ENCODE measurements at regions not wholly inside any gene's neighbourhood (a gene's known extent, or its start where the extent isn't known, plus 50 kb on each side); places are given as distances from the start of the nearest gene placed in this dataset.
"Not testable (repeated sequence)": the region's sequence is repeated elsewhere in the genome, so short reads cannot be mapped to it uniquely, and the experiment has no call there.

DNA sequence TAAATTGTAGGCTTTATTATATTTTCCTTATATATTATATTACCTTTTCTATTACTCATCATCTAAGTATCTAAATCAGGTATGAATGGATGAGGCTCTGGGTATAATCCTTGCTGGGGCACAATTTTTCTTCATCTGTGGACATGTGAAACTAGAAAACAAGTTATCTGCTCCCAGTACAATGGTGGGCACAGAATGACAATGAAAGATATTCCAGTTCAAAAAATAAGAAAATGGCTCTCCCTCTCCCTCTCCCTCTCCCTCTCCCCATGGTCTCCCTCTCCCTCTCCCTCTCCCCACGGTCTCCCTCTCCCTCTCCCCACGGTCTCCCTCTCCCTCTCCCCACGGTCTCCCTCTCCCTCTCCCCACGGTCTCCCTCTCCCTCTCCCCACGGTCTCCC is 76.2 kb upstream of the EHBP1 start:
- H3K27ac ChIP-seq (ENCODE audit: low read length); H3K36me3 ChIP-seq (ENCODE audit: control insufficient read depth, insufficient read depth, low read length); H3K9me3 ChIP-seq (replicated peaks; ENCODE audit: control insufficient read depth, low read depth, low read length); DNase-seq; H3K4me1 ChIP-seq (ENCODE audit: control insufficient read depth, insufficient read depth, low read length); H3K4me3 ChIP-seq (ENCODE audit: low read length); H3K27me3 ChIP-seq (ENCODE audit: control insufficient read depth, insufficient read depth, low read length): not testable (repeated sequence)
- no CpG with 5 or more reads among the region's 5 CpGs for WGBS (ENCODE audit: insufficient coverage)

DNA sequence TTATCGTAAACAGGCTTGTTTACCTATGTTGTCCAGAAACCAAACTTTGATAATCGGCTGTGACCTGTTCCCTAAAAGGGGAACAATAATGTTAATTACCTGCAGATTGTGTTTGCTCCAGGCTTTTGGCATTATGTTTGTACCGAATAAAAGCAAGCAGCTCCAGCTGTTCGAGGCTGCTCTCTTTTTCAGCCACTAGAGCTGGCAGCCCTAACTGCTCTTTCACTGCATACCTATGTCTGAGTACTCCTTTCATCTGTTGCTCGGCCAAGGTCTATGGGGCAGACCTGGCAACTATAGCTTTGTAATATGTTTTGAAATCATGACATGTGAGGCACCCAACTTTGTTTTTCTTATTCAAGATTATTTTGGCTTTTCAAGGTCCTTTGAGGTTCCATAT is 77.8 kb upstream of the EHBP1 start:
- Histone ChIP-seq H3K4me3 (ENCODE audit: low read length) (no peak overlapping the region), H3K36me3 (ENCODE audit: control insufficient read depth, insufficient read depth, low read length) (no peaks in the 10 kb centered on the region), H3K9me3 (replicated peaks; ENCODE audit: control insufficient read depth, low read depth, low read length) (peaks cover under 1% of the 10 kb centered on the region), H3K4me1 (ENCODE audit: control insufficient read depth, insufficient read depth, low read length) (no peaks in the 10 kb centered on the region), H3K27ac (ENCODE audit: low read length) (no peak overlapping the region), H3K27me3 (ENCODE audit: control insufficient read depth, insufficient read depth, low read length) (no peaks in the 10 kb centered on the region)
- no peak for DNase-seq
- WGBS (ENCODE audit: insufficient coverage), result 60% methylated on average over 4 of the region's 5 CpGs

DNA sequence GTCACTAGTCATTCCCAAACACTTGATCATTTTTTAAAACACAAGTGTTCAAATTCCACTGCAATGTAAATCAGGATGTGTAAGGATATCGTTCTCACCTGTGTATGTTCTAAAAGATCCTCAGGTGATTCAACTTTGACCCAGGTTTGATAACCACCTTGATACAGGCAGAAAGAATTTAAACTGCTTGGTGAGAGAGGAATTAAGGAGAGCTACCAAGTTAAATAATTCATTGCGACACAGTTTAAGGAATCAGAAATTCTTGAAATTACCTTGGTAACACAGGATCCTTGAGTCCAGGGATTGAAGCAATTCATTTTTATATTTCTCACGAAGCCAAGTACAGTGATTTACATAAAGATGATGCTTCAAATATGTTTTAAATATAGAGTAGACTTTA is 80.7 kb upstream of the EHBP1 start:
- H3K36me3 ChIP-seq (ENCODE audit: control insufficient read depth, insufficient read depth, low read length), result no peaks in the 10 kb centered on the region
- H3K27ac ChIP-seq (ENCODE audit: low read length), result no peak overlapping the region
- no peak overlapping the region for H3K4me3 ChIP-seq (ENCODE audit: low read length)
- H3K27me3 ChIP-seq (ENCODE audit: control insufficient read depth, insufficient read depth, low read length), result no peaks in the 10 kb centered on the region
- H3K4me1 ChIP-seq (ENCODE audit: control insufficient read depth, insufficient read depth, low read length), result no peaks in the 10 kb centered on the region
- WGBS (ENCODE audit: insufficient coverage), result no CpG with 5 or more reads among the region's 3 CpGs
- DNase-seq, result no peak
- no peaks in the 10 kb centered on the region for H3K9me3 ChIP-seq (replicated peaks; ENCODE audit: control insufficient read depth, low read depth, low read length)

DNA sequence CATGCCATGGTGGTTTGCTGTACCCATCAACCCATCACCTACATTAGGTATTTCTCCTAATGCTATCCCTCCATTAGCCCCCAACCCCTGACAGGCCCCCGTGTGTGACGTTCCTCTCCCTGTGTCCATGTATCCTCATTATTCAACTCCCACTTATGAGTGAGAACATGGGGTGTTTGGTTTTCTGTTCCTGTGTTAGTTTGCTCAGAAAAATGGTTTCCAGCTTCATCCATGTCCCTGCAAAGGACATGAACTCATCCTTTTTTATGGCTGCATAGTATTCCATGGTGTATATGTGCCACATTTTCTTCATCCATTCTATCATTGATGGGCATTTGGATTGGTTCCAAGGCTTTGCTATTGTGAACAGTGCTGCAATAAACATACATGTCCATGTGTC is 89.0 kb upstream of the EHBP1 start:
- not testable (repeated sequence) for H3K36me3 ChIP-seq (ENCODE audit: control insufficient read depth, insufficient read depth, low read length); DNase-seq; H3K27me3 ChIP-seq (ENCODE audit: control insufficient read depth, insufficient read depth, low read length); H3K4me3 ChIP-seq (ENCODE audit: low read length); H3K4me1 ChIP-seq (ENCODE audit: control insufficient read depth, insufficient read depth, low read length); H3K9me3 ChIP-seq (replicated peaks; ENCODE audit: control insufficient read depth, low read depth, low read length); H3K27ac ChIP-seq (ENCODE audit: low read length)
- no CpG with 5 or more reads among the region's 2 CpGs for WGBS (ENCODE audit: insufficient coverage)

DNA sequence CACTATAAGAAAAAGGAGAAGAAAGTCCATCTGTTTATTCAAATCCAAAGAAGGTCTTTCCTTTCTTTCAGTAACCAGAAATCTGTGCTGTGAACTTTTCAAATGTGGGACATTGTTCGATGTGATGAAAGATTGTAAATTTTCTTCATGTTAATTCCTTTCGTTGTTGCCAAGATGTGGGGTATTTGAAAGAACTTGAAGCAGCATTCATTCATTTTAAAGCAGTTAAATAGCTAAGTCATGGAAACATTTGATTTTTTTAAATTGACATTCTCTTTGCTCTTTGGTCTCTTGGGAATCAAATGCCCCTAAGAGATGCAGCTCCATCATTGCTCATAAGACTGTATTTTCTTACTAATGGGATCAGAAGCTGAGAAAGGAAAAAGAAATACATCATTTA is 93.7 kb upstream of the EHBP1 start:
- peak; percentile 12 for DNase-seq

DNA sequence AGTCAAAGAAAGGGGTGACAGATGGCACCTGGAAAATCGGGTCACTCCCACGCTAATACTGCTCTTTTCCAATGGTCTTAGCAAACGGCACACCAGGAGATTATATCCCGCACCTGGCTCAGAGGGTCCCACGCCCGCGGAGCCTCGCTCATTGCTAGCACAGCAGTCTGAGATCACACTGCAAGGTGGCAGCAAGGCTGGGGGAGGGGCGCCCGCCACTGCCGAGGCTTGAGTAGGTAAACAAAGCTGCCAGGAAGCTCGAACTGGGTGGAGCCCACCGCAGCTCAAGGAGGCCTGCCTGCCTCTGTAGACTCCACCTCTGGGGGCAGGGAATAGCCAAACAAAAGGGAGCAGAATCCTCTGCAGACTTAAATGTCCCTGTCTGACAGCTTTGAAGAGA is 99.5 kb upstream of the TMEM17 start:
- 100% methylated on average over 2 of the region's 13 CpGs for WGBS (ENCODE audit: insufficient coverage)
- not testable (repeated sequence) for H3K27me3 ChIP-seq (ENCODE audit: control insufficient read depth, insufficient read depth, low read length); H3K4me1 ChIP-seq (ENCODE audit: control insufficient read depth, insufficient read depth, low read length); H3K9me3 ChIP-seq (replicated peaks; ENCODE audit: control insufficient read depth, low read depth, low read length); H3K36me3 ChIP-seq (ENCODE audit: control insufficient read depth, insufficient read depth, low read length); DNase-seq; H3K27ac ChIP-seq (ENCODE audit: low read length); H3K4me3 ChIP-seq (ENCODE audit: low read length)

More for the DNA sequence above, 93.7 kb upstream of the EHBP1 start:
- WGBS (ENCODE audit: insufficient coverage), result no CpG with 5 or more reads among the region's 2 CpGs
- no peak overlapping the region for H3K27ac ChIP-seq (ENCODE audit: low read length)
- no peak overlapping the region for H3K4me3 ChIP-seq (ENCODE audit: low read length)
- H3K9me3 ChIP-seq (replicated peaks; ENCODE audit: control insufficient read depth, low read depth, low read length), result no peaks in the 10 kb centered on the region
- no peaks in the 10 kb centered on the region for H3K27me3 ChIP-seq (ENCODE audit: control insufficient read depth, insufficient read depth, low read length)
- no peaks in the 10 kb centered on the region for H3K36me3 ChIP-seq (ENCODE audit: control insufficient read depth, insufficient read depth, low read length)
- no peaks in the 10 kb centered on the region for H3K4me1 ChIP-seq (ENCODE audit: control insufficient read depth, insufficient read depth, low read length)

DNA sequence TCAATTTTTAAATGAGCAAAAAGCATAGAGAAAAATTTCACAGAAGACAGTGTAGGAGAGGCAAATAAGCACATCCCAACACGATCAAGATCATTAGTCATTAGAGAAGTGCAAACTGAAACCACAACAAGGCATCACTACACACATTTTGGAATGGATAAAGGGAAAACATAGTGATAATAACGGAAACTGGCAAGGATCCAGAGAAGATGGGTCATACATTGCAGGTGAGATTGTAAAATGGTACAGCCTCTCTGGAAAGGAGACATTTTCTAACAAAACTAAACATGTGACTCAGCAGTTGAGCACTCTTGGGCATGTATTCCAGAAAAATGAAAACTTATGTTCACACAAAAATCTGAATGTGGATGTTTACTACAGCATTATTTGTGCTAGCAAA is 98.3 kb upstream of the TMEM17 start:
- Histone ChIP-seq H3K27ac (ENCODE audit: low read length) (no peak overlapping the region), H3K4me1 (ENCODE audit: control insufficient read depth, insufficient read depth, low read length) (no peaks in the 10 kb centered on the region), H3K9me3 (replicated peaks; ENCODE audit: control insufficient read depth, low read depth, low read length) (no peaks in the 10 kb centered on the region), H3K27me3 (ENCODE audit: control insufficient read depth, insufficient read depth, low read length) (no peaks in the 10 kb centered on the region), H3K4me3 (ENCODE audit: low read length) (no peak overlapping the region), H3K36me3 (ENCODE audit: control insufficient read depth, insufficient read depth, low read length) (no peaks in the 10 kb centered on the region)
- no CpG with 5 or more reads among the region's 2 CpGs for WGBS (ENCODE audit: insufficient coverage)
- no peak for DNase-seq

DNA sequence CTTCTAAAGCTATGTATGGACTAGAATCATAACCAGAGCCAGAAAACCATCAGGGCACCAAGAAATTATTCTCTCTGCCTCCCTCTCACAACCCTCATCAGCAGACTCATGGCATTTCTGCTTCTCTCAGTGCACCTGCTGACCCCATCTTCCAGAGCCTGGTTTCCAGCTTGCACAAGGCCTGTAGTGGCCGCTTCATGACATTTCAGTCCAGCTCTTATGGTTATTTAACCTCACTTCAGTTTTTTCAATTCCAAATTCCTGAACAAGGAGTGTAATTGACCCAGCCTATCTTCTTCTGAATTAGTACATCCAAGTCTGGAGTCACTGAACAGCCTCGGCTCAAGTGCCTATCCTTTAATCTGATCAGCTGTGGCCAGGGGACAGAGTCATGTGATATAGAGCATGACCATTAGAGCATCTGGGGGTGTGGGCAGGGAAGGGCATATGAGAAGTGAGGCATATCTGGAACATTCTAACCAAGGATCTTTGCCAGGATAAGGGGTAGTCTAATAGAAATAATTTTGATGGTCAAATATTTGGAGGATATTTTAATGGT is 97.2 kb upstream of the TMEM17 start:
- Histone ChIP-seq H3K27me3 (ENCODE audit: control insufficient read depth, insufficient read depth, low read length) (no peaks in the 10 kb centered on the region), H3K36me3 (ENCODE audit: control insufficient read depth, insufficient read depth, low read length) (no peaks in the 10 kb centered on the region), H3K27ac (ENCODE audit: low read length) (no peak overlapping the region), H3K9me3 (replicated peaks; ENCODE audit: control insufficient read depth, low read depth, low read length) (no peaks in the 10 kb centered on the region), H3K4me1 (ENCODE audit: control insufficient read depth, insufficient read depth, low read length) (no peaks in the 10 kb centered on the region), H3K4me3 (ENCODE audit: low read length) (no peak overlapping the region)
- 93% methylated on average over 2 of the region's 2 CpGs for WGBS (ENCODE audit: insufficient coverage)
- DNase-seq, result no peak

DNA sequence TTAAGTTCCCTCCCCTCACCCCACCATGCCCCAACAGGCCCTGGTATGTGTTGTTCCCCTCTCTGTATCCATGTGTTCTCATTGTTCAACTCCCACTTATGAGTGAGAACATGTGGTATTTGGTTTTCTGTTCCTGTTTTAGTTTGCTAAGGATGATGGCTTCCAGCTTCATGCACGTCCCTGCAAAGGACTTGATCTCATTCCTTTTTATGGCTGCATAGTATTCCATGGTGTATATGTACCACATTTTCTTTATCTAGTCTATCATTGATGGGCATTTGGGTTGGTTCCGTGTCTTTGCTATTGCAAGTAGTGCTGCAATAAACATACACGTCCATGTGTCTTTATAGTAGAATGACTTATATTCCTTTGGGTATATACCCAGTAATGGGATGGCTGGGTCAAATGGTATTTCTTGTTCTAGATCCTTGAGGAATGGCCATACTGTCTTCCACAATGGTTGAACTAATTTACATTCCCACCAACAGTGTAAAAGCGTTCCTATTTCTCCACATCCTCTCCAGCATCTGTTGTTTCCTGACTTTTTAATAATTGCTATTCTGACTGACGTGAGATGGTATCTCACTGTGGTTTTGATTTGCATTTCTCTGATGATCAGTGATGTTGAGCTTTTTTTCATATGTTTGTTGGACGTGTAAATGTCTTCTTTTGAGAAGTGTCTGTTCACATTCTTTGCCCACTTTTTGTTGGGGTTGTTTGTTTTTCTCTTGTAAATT is 93.8 kb upstream of the TMEM17 start:
- H3K36me3 ChIP-seq (ENCODE audit: control insufficient read depth, insufficient read depth, low read length); H3K9me3 ChIP-seq (replicated peaks; ENCODE audit: control insufficient read depth, low read depth, low read length); H3K4me3 ChIP-seq (ENCODE audit: low read length); H3K27ac ChIP-seq (ENCODE audit: low read length); H3K27me3 ChIP-seq (ENCODE audit: control insufficient read depth, insufficient read depth, low read length); DNase-seq; H3K4me1 ChIP-seq (ENCODE audit: control insufficient read depth, insufficient read depth, low read length): not testable (repeated sequence)
- no CpG with 5 or more reads among the region's 6 CpGs for WGBS (ENCODE audit: insufficient coverage)

DNA sequence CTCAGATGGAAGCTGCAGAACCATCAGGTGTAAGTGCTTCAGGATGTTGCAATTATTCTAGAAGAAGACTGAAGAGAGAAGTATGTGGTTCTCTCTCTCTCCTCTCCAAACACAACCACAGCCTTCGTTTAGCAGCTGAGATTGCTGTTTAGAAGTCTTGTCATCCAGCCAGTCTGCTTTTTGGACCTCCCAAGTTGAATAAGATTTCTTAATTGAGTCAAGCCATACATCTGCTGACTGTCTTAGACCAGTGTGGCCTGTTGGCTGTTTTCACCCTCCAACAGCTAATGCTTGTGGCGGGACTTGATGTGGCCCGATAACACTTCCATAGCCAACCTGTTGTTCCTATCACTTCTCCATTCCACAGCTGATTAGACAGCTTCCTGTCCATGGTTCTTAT is 91.3 kb upstream of the TMEM17 start:
- no peak overlapping the region for H3K27ac ChIP-seq (ENCODE audit: low read length)
- H3K4me1 ChIP-seq (ENCODE audit: control insufficient read depth, insufficient read depth, low read length), result peaks cover 2% of the 10 kb centered on the region
- peak; percentile 76 for DNase-seq
- H3K9me3 ChIP-seq (replicated peaks; ENCODE audit: control insufficient read depth, low read depth, low read length), result no peaks in the 10 kb centered on the region
- H3K4me3 ChIP-seq (ENCODE audit: low read length), result no peak overlapping the region
- WGBS (ENCODE audit: insufficient coverage), result no CpG with 5 or more reads among the region's 3 CpGs
- H3K27me3 ChIP-seq (ENCODE audit: control insufficient read depth, insufficient read depth, low read length), result no peaks in the 10 kb centered on the region
- H3K36me3 ChIP-seq (ENCODE audit: control insufficient read depth, insufficient read depth, low read length), result no peaks in the 10 kb centered on the region
